DOHH2 (cell line): ENCODE measurements at regions not wholly inside any gene's neighbourhood (a gene's known extent, or its start where the extent isn't known, plus 50 kb on each side); places are given as distances from the start of the nearest gene placed in this dataset.

ENCODE experiments used
- EZH2phosphoT487 ChIP-seq: fragments of 200-600 bp; sonication (generic); IDR thresholded peaks from 2 replicates; pipeline ENCODE4 v1.6.1; 2017; ENCODE audit warnings: borderline replicate concordance, mild to moderate bottlenecking, antibody characterized with exemption, low read length, moderate library complexity, mixed read lengths
- TF ChIP-seq, protein P1 (sequence below): fragments of 200-600 bp; sonication (generic); IDR thresholded peaks from one replicate; pipeline ENCODE4 v1.5.1; 2014; ENCODE audit warnings: antibody characterized with exemption, mild to moderate bottlenecking, low read depth, low read length; ENCODE audit not compliant: poor library complexity, severe bottlenecking

- TF ChIP-seq, protein P1, sequence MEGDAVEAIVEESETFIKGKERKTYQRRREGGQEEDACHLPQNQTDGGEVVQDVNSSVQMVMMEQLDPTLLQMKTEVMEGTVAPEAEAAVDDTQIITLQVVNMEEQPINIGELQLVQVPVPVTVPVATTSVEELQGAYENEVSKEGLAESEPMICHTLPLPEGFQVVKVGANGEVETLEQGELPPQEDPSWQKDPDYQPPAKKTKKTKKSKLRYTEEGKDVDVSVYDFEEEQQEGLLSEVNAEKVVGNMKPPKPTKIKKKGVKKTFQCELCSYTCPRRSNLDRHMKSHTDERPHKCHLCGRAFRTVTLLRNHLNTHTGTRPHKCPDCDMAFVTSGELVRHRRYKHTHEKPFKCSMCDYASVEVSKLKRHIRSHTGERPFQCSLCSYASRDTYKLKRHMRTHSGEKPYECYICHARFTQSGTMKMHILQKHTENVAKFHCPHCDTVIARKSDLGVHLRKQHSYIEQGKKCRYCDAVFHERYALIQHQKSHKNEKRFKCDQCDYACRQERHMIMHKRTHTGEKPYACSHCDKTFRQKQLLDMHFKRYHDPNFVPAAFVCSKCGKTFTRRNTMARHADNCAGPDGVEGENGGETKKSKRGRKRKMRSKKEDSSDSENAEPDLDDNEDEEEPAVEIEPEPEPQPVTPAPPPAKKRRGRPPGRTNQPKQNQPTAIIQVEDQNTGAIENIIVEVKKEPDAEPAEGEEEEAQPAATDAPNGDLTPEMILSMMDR: no peak
- TF ChIP-seq EZH2phosphoT487: no peak
Observed at GRCh38 chr4:171742436-171742835, 70.8 kb upstream of the GALNTL6 start.
